MM.1S (cell line): ENCODE measurements at regions not wholly inside any gene's neighbourhood (a gene's known extent, or its start where the extent isn't known, plus 50 kb on each side); places are given as distances from the start of the nearest gene placed in this dataset.

Experiments
- CTCF ChIP-seq: fragments of 300-600 bp; sonication (generic); IDR thresholded peaks from 2 replicates; pipeline ENCODE4 v1.5.1; 2016; ENCODE audit warnings: antibody characterized with exemption, low read length, mixed read lengths
- EZH2 ChIP-seq: fragments of 300-600 bp; sonication (generic); optimal IDR thresholded peaks from 2 replicates; pipeline ENCODE3; 2017; ENCODE audit warnings: low read depth, mild to moderate bottlenecking, antibody characterized with exemption, low read length, mixed read lengths

- TF ChIP-seq CTCF: no peak
- no peak for TF ChIP-seq EZH2
Observed at GRCh38 chr5:13585324-13585723, 359.2 kb downstream of the DNAH5 start.
